DND-41 (cell line): ENCODE measurements at regions not wholly inside any gene's neighbourhood (a gene's known extent, or its start where the extent isn't known, plus 50 kb on each side); places are given as distances from the start of the nearest gene placed in this dataset.

Source experiments
- ATAC-seq: fragments of 200-7000 bp; cut with Tn5 transposase; 3 replicates; pipeline ENCODE4 v1.9.1; 2021; ENCODE audit warnings: low read depth; ENCODE audit not compliant: insufficient read depth
- DNase-seq: peaks from one replicate; pipeline ENCODE4 v3.0.0-alpha.2; 2020
- H2AFZ ChIP-seq: 2 replicates; pipeline ENCODE4 v1.6.0; 2012; ENCODE audit warnings: low read depth, low read length
- H3K27ac ChIP-seq: 2 replicates; pipeline ENCODE4 v1.5.1; 2012; ENCODE audit warnings: low read length, inconsistent platforms
- H3K27me3 ChIP-seq: fragments of 200-600 bp; sonication (generic); 2 replicates; pipeline ENCODE4 v1.6.0; 2012; ENCODE audit warnings: low read length, mild to moderate bottlenecking, inconsistent platforms; ENCODE audit not compliant: insufficient read depth, poor library complexity
- H3K36me3 ChIP-seq: 2 replicates; pipeline ENCODE4 v1.5.1; 2012; ENCODE audit warnings: low read length, inconsistent platforms; ENCODE audit not compliant: insufficient read depth
- H3K4me1 ChIP-seq: 2 replicates; pipeline ENCODE4 v1.5.1; 2012; ENCODE audit warnings: mild to moderate bottlenecking, low read length; ENCODE audit not compliant: insufficient read depth
- H3K4me2 ChIP-seq: 2 replicates; pipeline ENCODE4 v1.6.0; 2012; ENCODE audit warnings: mild to moderate bottlenecking, moderate library complexity, low read length, inconsistent platforms; ENCODE audit not compliant: insufficient read depth
- H3K4me3 ChIP-seq, 2 experiments: fragments of 200-600 bp in 1 of 2; shearing (Covaris generic) in 1 of 2; 2 replicates each; pipeline ENCODE4 v1.5.1; 2012 to 2016; ENCODE audit warnings: inconsistent platforms in 2 of 2, low read length in 2 of 2, mild to moderate bottlenecking in 2 of 2, low read depth in 1 of 2, moderate library complexity in 1 of 2
- H3K79me2 ChIP-seq: 2 replicates; pipeline ENCODE4 v1.6.0; 2012; ENCODE audit warnings: low read length, inconsistent platforms; ENCODE audit not compliant: insufficient read depth
- H3K9ac ChIP-seq: 2 replicates; pipeline ENCODE4 v1.6.0; 2012; ENCODE audit warnings: low read depth, mild to moderate bottlenecking, inconsistent platforms, low read length, moderate library complexity
- H3K9me3 ChIP-seq: 2 replicates; pipeline ENCODE4 v1.5.1; 2012; ENCODE audit warnings: low read length, moderate library complexity, mild to moderate bottlenecking, inconsistent platforms; ENCODE audit not compliant: insufficient read depth, severe bottlenecking
- H4K20me1 ChIP-seq: 2 replicates; pipeline ENCODE4 v1.6.0; 2012; ENCODE audit warnings: low read length; ENCODE audit not compliant: insufficient read depth
- CTCF ChIP-seq: IDR thresholded peaks from 2 replicates; pipeline ENCODE4 v1.5.1; 2012; ENCODE audit warnings: borderline replicate concordance, low read length, moderate library complexity, mild to moderate bottlenecking; ENCODE audit not compliant: poor library complexity, severe bottlenecking; ENCODE audit errors: extremely low read depth
- EZH2 ChIP-seq: IDR thresholded peaks from 3 replicates; pipeline ENCODE4 v1.6.1; 2012; ENCODE audit warnings: borderline replicate concordance, low read depth, mild to moderate bottlenecking, moderate library complexity, low read length, inconsistent platforms; ENCODE audit not compliant: severe bottlenecking

GRCh38 chr22:49638001-49638400 lies 189.7 kb downstream of the BRD1 start:
- Histone ChIP-seq H3K9ac (no peak overlapping the region), H3K27ac (no peak overlapping the region), H3K79me2 (no peaks in the 10 kb centered on the region), H3K4me1 (no peaks in the 10 kb centered on the region), H3K27me3 (no peaks in the 10 kb centered on the region), H3K4me3 (no peak overlapping the region), H3K9me3 (no peaks in the 10 kb centered on the region), H3K36me3 (no peaks in the 10 kb centered on the region), H2AFZ (no peak overlapping the region), H4K20me1 (peaks cover 3% of the 10 kb centered on the region; the same call in 1 of the 2 replicates), H3K4me2 (no peak overlapping the region)
- no peak for DNase-seq
- no peak for TF ChIP-seq CTCF
- no peak for TF ChIP-seq EZH2
- ATAC-seq, result no peak

DNA sequence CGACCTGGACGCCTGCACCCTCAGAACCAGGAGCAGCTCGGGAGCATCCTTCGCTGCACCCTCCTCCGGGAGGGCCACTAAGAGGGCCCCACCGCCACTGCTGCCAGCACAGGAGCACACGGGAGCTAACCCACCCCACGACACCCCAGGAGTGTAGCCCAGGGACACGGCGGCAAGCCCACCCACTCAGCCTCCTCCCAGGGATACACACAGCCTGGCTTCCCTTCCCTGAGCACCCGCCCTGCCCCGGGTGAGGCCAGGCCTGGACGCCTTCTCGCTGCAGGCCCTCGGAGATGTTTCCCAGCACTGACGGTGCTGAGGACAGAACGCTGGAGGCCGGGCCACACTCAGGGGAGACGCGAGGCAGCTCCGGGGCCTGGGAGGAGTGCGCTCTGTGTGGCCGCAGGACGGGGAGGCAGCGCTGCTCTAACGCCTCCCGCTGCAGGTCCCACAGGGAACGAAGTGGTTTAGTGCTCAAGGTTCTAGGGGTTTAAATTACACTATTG lies 190.4 kb downstream of the BRD1 start:
- DNase-seq, result no peak
- H3K4me2 ChIP-seq, result no peak overlapping the region
- TF ChIP-seq EZH2, result no peak
- TF ChIP-seq CTCF, result no peak
- H3K36me3 ChIP-seq, result no peaks in the 10 kb centered on the region
- no peak for ATAC-seq
- no peak overlapping the region for H3K4me3 ChIP-seq
- no peaks in the 10 kb centered on the region for H3K27me3 ChIP-seq
- no peak overlapping the region for H3K27ac ChIP-seq
- H3K4me1 ChIP-seq, result no peaks in the 10 kb centered on the region
- no peak overlapping the region for H3K9ac ChIP-seq
- H3K9me3 ChIP-seq, result no peaks in the 10 kb centered on the region
- no peaks in the 10 kb centered on the region for H3K79me2 ChIP-seq
- H2AFZ ChIP-seq, result no peak overlapping the region
- peaks cover 3% of the 10 kb centered on the region; the same call in 1 of the 2 replicates for H4K20me1 ChIP-seq

GRCh38 chr22:49636649-49637048 lies 191.0 kb downstream of the BRD1 start:
- Histone ChIP-seq H3K4me1 (no peaks in the 10 kb centered on the region), H3K9ac (no peak overlapping the region), H3K27ac (no peak overlapping the region), H3K4me3 (no peak overlapping the region), H3K27me3 (no peaks in the 10 kb centered on the region), H2AFZ (no peak overlapping the region), H3K4me2 (no peak overlapping the region), H3K79me2 (no peaks in the 10 kb centered on the region), H3K9me3 (no peaks in the 10 kb centered on the region), H4K20me1 (peaks cover 3% of the 10 kb centered on the region; the same call in 1 of the 2 replicates), H3K36me3 (no peaks in the 10 kb centered on the region)
- TF ChIP-seq EZH2 (no peak), CTCF (no peak)
- DNase-seq (no peak), ATAC-seq (no peak)

- no peak overlapping the region for H3K4me3 ChIP-seq
- peaks cover 3% of the 10 kb centered on the region; the same call in 1 of the 2 replicates for H4K20me1 ChIP-seq
- H3K79me2 ChIP-seq, result no peaks in the 10 kb centered on the region
- DNase-seq (no peak), ATAC-seq (no peak)
- no peaks in the 10 kb centered on the region for H3K4me1 ChIP-seq
- no peak overlapping the region for H3K9ac ChIP-seq
- H3K4me2 ChIP-seq, result no peak overlapping the region
- H3K27ac ChIP-seq, result no peak overlapping the region
- H2AFZ ChIP-seq, result no peak overlapping the region
- H3K9me3 ChIP-seq, result no peaks in the 10 kb centered on the region
- no peaks in the 10 kb centered on the region for H3K27me3 ChIP-seq
- TF ChIP-seq EZH2 (no peak), CTCF (no peak)
- H3K36me3 ChIP-seq, result no peaks in the 10 kb centered on the region
Measured at GRCh38 chr22:49636214-49636613, 191.5 kb downstream of the BRD1 start.
